GM19193 (cell line): ENCODE measurements at regions not wholly inside any gene's neighbourhood (a gene's known extent, or its start where the extent isn't known, plus 50 kb on each side); places are given as distances from the start of the nearest gene placed in this dataset.

ENCODE experiments used
- POLR2A ChIP-seq: IDR thresholded peaks from 4 replicates; pipeline ENCODE4 v1.6.1; 2011; ENCODE audit not compliant: insufficient read depth, insufficient read length; ENCODE audit errors: extremely low read depth

GRCh38 chr13:106337096-106337850, 198.2 kb downstream of the EFNB2 start:
- no peak for TF ChIP-seq POLR2A

GRCh38 chr13:106336668-106337067, 198.8 kb downstream of the EFNB2 start:
- no peak for TF ChIP-seq POLR2A

GRCh38 chr13:106332621-106333020, 202.8 kb downstream of the EFNB2 start:
- TF ChIP-seq POLR2A: no peak

GRCh38 chr13:106331116-106331515, 204.3 kb downstream of the EFNB2 start:
- no peak for TF ChIP-seq POLR2A

- no peak for TF ChIP-seq POLR2A
These were observed 205.5 kb downstream of the EFNB2 start for GRCh38 chr13:106329941-106330340.

GRCh38 chr13:106326751-106327150, 208.7 kb downstream of the EFNB2 start:
- TF ChIP-seq POLR2A: no peak

- TF ChIP-seq POLR2A: no peak
These were observed 211.0 kb downstream of the EFNB2 start for GRCh38 chr13:106324444-106324843.

GRCh38 chr13:106322628-106323027, 212.8 kb downstream of the EFNB2 start:
- TF ChIP-seq POLR2A: no peak

GRCh38 chr13:106318941-106319411, 216.5 kb downstream of the EFNB2 start:
- TF ChIP-seq POLR2A: no peak

- no peak for TF ChIP-seq POLR2A
These were observed 221.0 kb downstream of the EFNB2 start for GRCh38 chr13:106314417-106314816.

GRCh38 chr13:106311004-106311403, 224.5 kb downstream of the EFNB2 start:
- no peak for TF ChIP-seq POLR2A

GRCh38 chr13:106310291-106310865, 225.1 kb downstream of the EFNB2 start:
- no peak for TF ChIP-seq POLR2A

- no peak for TF ChIP-seq POLR2A
These were observed 228.6 kb downstream of the EFNB2 start for GRCh38 chr13:106306748-106307277.

GRCh38 chr13:106302843-106303242, 232.6 kb downstream of the EFNB2 start:
- no peak for TF ChIP-seq POLR2A

- TF ChIP-seq POLR2A: no peak
These were observed 233.5 kb downstream of the EFNB2 start for GRCh38 chr13:106302011-106302410.

GRCh38 chr13:106299621-106300020, 235.8 kb downstream of the EFNB2 start:
- no peak for TF ChIP-seq POLR2A
